Activated naive CD4-positive, alpha-beta T cell treated with anti-CD3 and anti-CD28 coated beads for 36 hours (primary cell): ENCODE measurements at regions not wholly inside any gene's neighbourhood (a gene's known extent, or its start where the extent isn't known, plus 50 kb on each side); places are given as distances from the start of the nearest gene placed in this dataset.

Experiments
- CTCF ChIA-PET: fragments of 350-600 bp; sonication (Branson Sonifier 250); formaldehyde crosslinking; loops from one replicate; lab custom pipeline; 2021; ENCODE audit warnings: antibody characterized with exemption; lab: Charles Lee
- DNase-seq: peaks from one replicate; pipeline ENCODE4 v3.0.0-alpha.2; 2020
- H3K27ac Mint-ChIP-seq: one replicate; pipeline ENCODE4 v1.8.0; 2021; ENCODE audit warnings: mild to moderate bottlenecking, mixed read lengths
- H3K27me3 Mint-ChIP-seq: one replicate; pipeline ENCODE4 v1.8.0; 2021; ENCODE audit warnings: low read depth, mixed read lengths
- H3K36me3 Mint-ChIP-seq: one replicate; pipeline ENCODE4 v1.8.0; 2021; ENCODE audit warnings: low read depth, mixed read lengths
- H3K4me1 Mint-ChIP-seq: one replicate; pipeline ENCODE4 v1.8.0; 2021; ENCODE audit warnings: low read depth, mixed read lengths
- H3K4me3 Mint-ChIP-seq: one replicate; pipeline ENCODE4 v1.8.0; 2021; ENCODE audit warnings: mild to moderate bottlenecking, moderate library complexity, mixed read lengths
- H3K9me3 Mint-ChIP-seq: one replicate; pipeline ENCODE4 v1.8.0; 2021; ENCODE audit warnings: mixed read lengths
- intact Hi-C: fragments of 100-400 bp; cut with micrococcal nuclease; formaldehyde crosslinking; loops from one replicate; pipeline ENCODE4 v1.15.1; 2023

- no peaks in the 10 kb centered on the region for H3K36me3 Mint-ChIP-seq
- no peak for DNase-seq
- CTCF ChIA-PET = no interaction called here
- H3K9me3 Mint-ChIP-seq = peaks cover 24% of the 10 kb centered on the region
- no peaks in the 10 kb centered on the region for H3K27me3 Mint-ChIP-seq
- H3K4me1 Mint-ChIP-seq = no peaks in the 10 kb centered on the region
- H3K4me3 Mint-ChIP-seq = no peak overlapping the region
- no peak overlapping the region for H3K27ac Mint-ChIP-seq
- intact Hi-C loops = no loop called here
These were observed 332.9 kb upstream of the DDX18 start for GRCh38 chr2:117481608-117482007.

GRCh38 chr2:117485588-117485987 is 328.9 kb upstream of the DDX18 start:
- intact Hi-C loops = no loop called here
- H3K4me3 Mint-ChIP-seq = no peak overlapping the region
- no peaks in the 10 kb centered on the region for H3K27me3 Mint-ChIP-seq
- no peaks in the 10 kb centered on the region for H3K36me3 Mint-ChIP-seq
- CTCF ChIA-PET = no interaction called here
- no peak overlapping the region for H3K27ac Mint-ChIP-seq
- peaks cover 2% of the 10 kb centered on the region for H3K9me3 Mint-ChIP-seq
- DNase-seq = no peak
- H3K4me1 Mint-ChIP-seq = no peaks in the 10 kb centered on the region

- no peaks in the 10 kb centered on the region for H3K27me3 Mint-ChIP-seq
- H3K9me3 Mint-ChIP-seq = peaks cover 2% of the 10 kb centered on the region
- H3K36me3 Mint-ChIP-seq = no peaks in the 10 kb centered on the region
- no peak for DNase-seq
- no peak overlapping the region for H3K4me3 Mint-ChIP-seq
- intact Hi-C loops = no loop called here
- CTCF ChIA-PET = no interaction called here
- H3K27ac Mint-ChIP-seq = no peak overlapping the region
- no peaks in the 10 kb centered on the region for H3K4me1 Mint-ChIP-seq
These were observed 328.4 kb upstream of the DDX18 start for GRCh38 chr2:117486081-117486480.

GRCh38 chr2:117492209-117492851 is 322.2 kb upstream of the DDX18 start:
- no peak for DNase-seq
- CTCF ChIA-PET = no interaction called here
- intact Hi-C loops = no loop called here
- Mint-ChIP-seq H3K9me3 (no peaks in the 10 kb centered on the region), H3K36me3 (no peaks in the 10 kb centered on the region), H3K27ac (no peak overlapping the region), H3K4me1 (no peaks in the 10 kb centered on the region), H3K27me3 (no peaks in the 10 kb centered on the region), H3K4me3 (no peak overlapping the region)

- no peak overlapping the region for H3K4me3 Mint-ChIP-seq
These were observed 313.8 kb upstream of the DDX18 start for GRCh38 chr2:117500721-117501120.

GRCh38 chr2:117502121-117502520 is 312.4 kb upstream of the DDX18 start:
- DNase-seq = no peak
- no peak overlapping the region for H3K27ac Mint-ChIP-seq
- CTCF ChIA-PET = no interaction called here
- no peaks in the 10 kb centered on the region for H3K9me3 Mint-ChIP-seq
- H3K4me1 Mint-ChIP-seq = no peaks in the 10 kb centered on the region
- H3K27me3 Mint-ChIP-seq = no peaks in the 10 kb centered on the region
- H3K36me3 Mint-ChIP-seq = no peaks in the 10 kb centered on the region
- no peak overlapping the region for H3K4me3 Mint-ChIP-seq
- intact Hi-C loops = no loop called here

More at GRCh38 chr2:117500721-117501120, 313.8 kb upstream of the DDX18 start:
- no peaks in the 10 kb centered on the region for H3K36me3 Mint-ChIP-seq
- H3K27me3 Mint-ChIP-seq = no peaks in the 10 kb centered on the region
- H3K27ac Mint-ChIP-seq = no peak overlapping the region
- H3K4me1 Mint-ChIP-seq = no peaks in the 10 kb centered on the region
- no peak for DNase-seq
- H3K9me3 Mint-ChIP-seq = no peaks in the 10 kb centered on the region
- intact Hi-C loops = no loop called here
- CTCF ChIA-PET = no interaction called here

GRCh38 chr2:117512307-117512706 is 302.2 kb upstream of the DDX18 start:
- no peaks in the 10 kb centered on the region for H3K27me3 Mint-ChIP-seq
- DNase-seq = no peak
- CTCF ChIA-PET = no interaction called here
- H3K9me3 Mint-ChIP-seq = peaks cover 2% of the 10 kb centered on the region
- intact Hi-C loops = no loop called here
- no peak overlapping the region for H3K27ac Mint-ChIP-seq
- no peak overlapping the region for H3K4me3 Mint-ChIP-seq
- no peaks in the 10 kb centered on the region for H3K4me1 Mint-ChIP-seq
- H3K36me3 Mint-ChIP-seq = no peaks in the 10 kb centered on the region

GRCh38 chr2:117514371-117514770 is 300.1 kb upstream of the DDX18 start:
- Mint-ChIP-seq H3K4me1 (no peaks in the 10 kb centered on the region), H3K27ac (no peak overlapping the region), H3K4me3 (no peak overlapping the region), H3K27me3 (no peaks in the 10 kb centered on the region), H3K36me3 (no peaks in the 10 kb centered on the region), H3K9me3 (no peaks in the 10 kb centered on the region)
- CTCF ChIA-PET = no interaction called here
- intact Hi-C loops = no loop called here
- DNase-seq = no peak

GRCh38 chr2:117519238-117519637 is 295.3 kb upstream of the DDX18 start:
- H3K36me3 Mint-ChIP-seq = no peaks in the 10 kb centered on the region
- DNase-seq = no peak
- intact Hi-C loops = no loop called here
- no peak overlapping the region for H3K4me3 Mint-ChIP-seq
- no peaks in the 10 kb centered on the region for H3K27me3 Mint-ChIP-seq
- no peaks in the 10 kb centered on the region for H3K4me1 Mint-ChIP-seq
- no peak overlapping the region for H3K27ac Mint-ChIP-seq
- CTCF ChIA-PET = no interaction called here
- no peaks in the 10 kb centered on the region for H3K9me3 Mint-ChIP-seq

- CTCF ChIA-PET = no interaction called here
- Mint-ChIP-seq H3K27me3 (no peaks in the 10 kb centered on the region), H3K4me1 (no peaks in the 10 kb centered on the region), H3K36me3 (no peaks in the 10 kb centered on the region), H3K9me3 (no peaks in the 10 kb centered on the region), H3K4me3 (no peak overlapping the region), H3K27ac (no peak overlapping the region)
- intact Hi-C loops = no loop called here
- DNase-seq = no peak
These were observed 294.8 kb upstream of the DDX18 start for GRCh38 chr2:117519721-117520120.

- DNase-seq = no peak
These were observed 291.2 kb upstream of the DDX18 start for GRCh38 chr2:117523267-117523666.

GRCh38 chr2:117523711-117524238 is 290.7 kb upstream of the DDX18 start:
- Mint-ChIP-seq H3K9me3 (peaks cover 2% of the 10 kb centered on the region), H3K4me1 (no peaks in the 10 kb centered on the region), H3K4me3 (no peak overlapping the region), H3K27me3 (no peaks in the 10 kb centered on the region), H3K36me3 (no peaks in the 10 kb centered on the region), H3K27ac (no peak overlapping the region)
- CTCF ChIA-PET = no interaction called here
- intact Hi-C loops = no loop called here
- no peak for DNase-seq

More at GRCh38 chr2:117523267-117523666, 291.2 kb upstream of the DDX18 start:
- Mint-ChIP-seq H3K9me3 (peaks cover 2% of the 10 kb centered on the region), H3K4me1 (no peaks in the 10 kb centered on the region), H3K27ac (no peak overlapping the region), H3K27me3 (no peaks in the 10 kb centered on the region), H3K36me3 (no peaks in the 10 kb centered on the region), H3K4me3 (no peak overlapping the region)
- CTCF ChIA-PET = no interaction called here
- intact Hi-C loops = no loop called here

GRCh38 chr2:117536139-117536538 is 278.4 kb upstream of the DDX18 start:
- intact Hi-C loops = no loop called here
- Mint-ChIP-seq H3K4me1 (no peaks in the 10 kb centered on the region), H3K27me3 (no peaks in the 10 kb centered on the region), H3K27ac (no peak overlapping the region), H3K36me3 (no peaks in the 10 kb centered on the region), H3K4me3 (no peak overlapping the region), H3K9me3 (peaks cover 6% of the 10 kb centered on the region)
- DNase-seq = no peak
- CTCF ChIA-PET = interaction anchor here (0.7 kb wide), 1 partner anchor 18 kb away, joined by 4 read pairs; no protein-coding TSS in a partner anchor
